ENCODE measurements at regions not wholly inside any gene's neighbourhood (a gene's known extent, or its start where the extent isn't known, plus 50 kb on each side); places are given as distances from the start of the nearest gene placed in this dataset.

DNA sequence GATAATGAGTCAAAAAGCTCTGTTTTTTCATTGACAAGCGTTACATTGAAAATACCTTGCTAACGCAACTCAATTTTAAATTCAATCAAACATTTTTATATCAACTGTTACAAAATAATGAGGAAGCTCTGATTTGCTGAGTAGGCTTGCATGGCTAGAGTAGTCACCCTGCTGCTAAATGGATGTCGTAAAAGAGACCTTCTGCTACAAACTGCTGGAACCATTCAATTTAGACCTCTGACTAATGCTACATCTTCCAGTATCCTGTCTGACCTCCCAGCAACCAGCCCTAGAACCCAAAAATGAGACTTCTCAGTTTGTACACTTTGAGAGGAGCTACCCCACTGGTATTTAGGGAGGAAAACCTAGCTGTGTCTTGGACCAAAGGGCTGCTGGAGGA lies 84.0 kb upstream of the ELMO1 start:
- TF ChIP-seq CTCF (IDR thresholded peaks at IDR 0.05): no peak
- TF ChIP-seq POLR2A (IDR thresholded peaks at IDR 0.05): no peak

All from Peyer's patch (tissue), 4 donors.